Astrocyte (in vitro differentiated cells and primary cell): ENCODE measurements at regions not wholly inside any gene's neighbourhood (a gene's known extent, or its start where the extent isn't known, plus 50 kb on each side); places are given as distances from the start of the nearest gene placed in this dataset.

Source experiments
- CTCF ChIP-seq: IDR thresholded peaks from 2 replicates; pipeline ENCODE4 v1.5.1; 2011; ENCODE audit warnings: low read depth, mild to moderate bottlenecking, inconsistent platforms, low read length, moderate library complexity; ENCODE audit not compliant: insufficient read depth
- EZH2 ChIP-seq: IDR thresholded peaks from 2 replicates; pipeline ENCODE4 v1.6.1; 2012; ENCODE audit warnings: mild to moderate bottlenecking, low read length, inconsistent platforms; ENCODE audit not compliant: insufficient read depth

DNA sequence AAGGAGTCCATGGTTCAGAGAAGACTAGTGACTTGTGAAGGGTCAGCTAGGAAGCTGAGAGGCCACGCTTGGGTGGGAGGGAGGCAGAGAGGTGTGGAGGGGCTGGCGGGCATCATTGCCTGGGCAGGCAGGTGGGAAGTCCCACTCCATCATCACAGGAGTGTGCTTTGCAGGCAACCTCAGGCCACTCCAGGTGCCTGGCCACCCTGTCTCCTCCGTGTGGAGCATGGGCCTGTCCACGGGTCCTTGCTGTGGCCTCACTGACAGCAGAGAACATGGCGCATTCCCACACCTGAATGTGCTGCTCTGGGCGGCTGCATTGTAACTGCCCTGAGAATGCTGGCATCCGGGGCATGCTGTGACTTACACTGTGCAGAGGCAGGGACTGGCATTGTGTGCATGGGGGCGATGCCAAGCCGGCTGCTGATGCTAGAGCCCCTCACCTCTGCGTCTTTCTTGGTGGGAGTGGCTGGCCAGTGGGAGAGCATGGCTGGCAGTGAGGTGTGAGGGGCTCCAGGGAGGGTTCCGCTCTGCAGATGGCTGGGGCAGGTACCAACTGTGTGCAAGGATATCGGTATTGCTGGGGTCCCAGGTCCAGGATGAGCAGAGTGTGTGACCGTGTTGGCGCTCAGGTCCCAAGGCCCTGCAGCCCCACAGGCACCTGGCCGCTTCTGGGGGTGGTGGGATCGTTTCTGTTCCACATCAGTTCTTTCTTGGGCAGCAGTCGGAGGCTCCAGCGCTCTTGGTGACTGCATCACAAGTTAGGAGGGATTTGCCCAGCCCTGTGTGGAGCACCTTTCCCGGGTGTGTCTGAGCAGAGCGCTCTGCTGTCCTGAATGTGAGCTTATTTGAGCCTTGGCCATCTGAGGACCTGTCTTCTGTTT, 94.8 kb downstream of the NPIPB11 start:
- TF ChIP-seq CTCF (no peak), EZH2 (no peak)
